Vagina (tissue), 2 donors: ENCODE measurements at regions not wholly inside any gene's neighbourhood (a gene's known extent, or its start where the extent isn't known, plus 50 kb on each side); places are given as distances from the start of the nearest gene placed in this dataset.

Source experiments
- CTCF ChIP-seq, 3 experiments: fragments of 450-650 bp in 2 of 3; fragments of 200-600 bp in 1 of 3; sonication (generic) in 1 of 3; IDR thresholded peaks; one replicate each; pipeline ENCODE4 v1.5.1; 2017 to 2019; ENCODE audit warnings: antibody characterized with exemption in 3 of 3, mild to moderate bottlenecking in 2 of 3, moderate library complexity in 2 of 3
- POLR2A ChIP-seq, 2 donors: fragments of 450-650 bp; IDR thresholded peaks; one replicate each; pipeline ENCODE4 v1.6.1; 2017; ENCODE audit warnings: antibody characterized with exemption in 2 of 2, mild to moderate bottlenecking in 2 of 2, moderate library complexity in 2 of 2
- POLR2AphosphoS5 ChIP-seq, 2 donors: sonication (generic); formaldehyde crosslinking; IDR thresholded peaks; one replicate each; pipeline ENCODE4 v1.9.0; 2017; ENCODE audit warnings: antibody characterized with exemption in 2 of 2, mild to moderate bottlenecking in 2 of 2, low read depth in 1 of 2; ENCODE audit not compliant: insufficient read depth in 1 of 2

GRCh38 chr4:17339376-17339775 is 172.5 kb downstream of the QDPR start:
- TF ChIP-seq CTCF (IDR thresholded peaks at IDR 0.05) (no peak), POLR2A (IDR thresholded peaks at IDR 0.05) (no peak), POLR2AphosphoS5 (IDR thresholded peaks at IDR 0.05; ENCODE audit: insufficient read depth in 1 of 2, low read depth in 1 of 2) (no peak)
